Body of pancreas (tissue), 4 donors: ENCODE measurements at regions not wholly inside any gene's neighbourhood (a gene's known extent, or its start where the extent isn't known, plus 50 kb on each side); places are given as distances from the start of the nearest gene placed in this dataset.

ENCODE experiments used
- ATAC-seq: fragments of 150-250 bp; one replicate; pipeline ENCODE4 v1.9.1; 2016
- DNase-seq, 4 donors: peaks; one replicate each; pipeline ENCODE4 v3.0.0-alpha.2; 2019
- H3K27ac ChIP-seq, 4 donors: fragments of 200-600 bp; sonication (generic); 1 replicate in 3 of 4; 2 replicates in 1 of 4; pipeline versions ENCODE4 v1.5.1 to v1.6.1; 2016 to 2019; ENCODE audit warnings: mild to moderate bottlenecking in 1 of 4, mixed read lengths in 1 of 4, moderate library complexity in 1 of 4
- H3K27me3 ChIP-seq, 2 donors: fragments of 200-600 bp; sonication (generic); one replicate each; pipeline ENCODE4 v1.6.0; 2016; ENCODE audit warnings: mild to moderate bottlenecking in 1 of 2
- H3K36me3 ChIP-seq, 2 donors: fragments of 200-600 bp; sonication (generic); replicated peaks in 1 of 2; 2 replicates each; pipeline ENCODE4 v1.5.1; 2016; ENCODE audit warnings: low read depth in 2 of 2; ENCODE audit not compliant: insufficient read depth in 1 of 2
- H3K4me1 ChIP-seq: fragments of 200-600 bp; sonication (generic); one replicate; pipeline ENCODE4 v1.6.0; 2016
- H3K4me3 ChIP-seq, 2 donors: fragments of 200-600 bp; sonication (generic); 1 replicate in 1 of 2; 2 replicates in 1 of 2; pipeline ENCODE4 v1.5.1; 2016 to 2019
- H3K9me3 ChIP-seq, 3 donors: fragments of 200-600 bp; sonication (generic); 1 replicate in 2 of 3; 2 replicates in 1 of 3; pipeline ENCODE4 v1.5.1; 2016
- POLR2A ChIP-seq, 3 donors: fragments of 450-650 bp; IDR thresholded peaks; one replicate each; pipeline ENCODE4 v1.6.1; 2016; ENCODE audit warnings: antibody characterized with exemption in 3 of 3, mild to moderate bottlenecking in 2 of 3
- WGBS, 2 donors: methylation state at CpG; one replicate each; pipeline ENCODE4 v1.1.5; 2017; 5-methylcytosine and 5-hydroxymethylcytosine counted together
- intact Hi-C: fragments of 100-400 bp; cut with DNase I; formaldehyde crosslinking; loops from one replicate; pipeline ENCODE4 v1.15.1; 2023
- TF ChIP-seq, protein P1 (sequence below), 7 experiments: fragments of 450-650 bp in 4 of 7; fragments of 200-600 bp in 3 of 7; sonication (generic) in 3 of 7; IDR thresholded peaks; one replicate each; pipeline ENCODE4 v1.5.1; 2016 to 2019; ENCODE audit warnings: antibody characterized with exemption in 7 of 7

DNA sequence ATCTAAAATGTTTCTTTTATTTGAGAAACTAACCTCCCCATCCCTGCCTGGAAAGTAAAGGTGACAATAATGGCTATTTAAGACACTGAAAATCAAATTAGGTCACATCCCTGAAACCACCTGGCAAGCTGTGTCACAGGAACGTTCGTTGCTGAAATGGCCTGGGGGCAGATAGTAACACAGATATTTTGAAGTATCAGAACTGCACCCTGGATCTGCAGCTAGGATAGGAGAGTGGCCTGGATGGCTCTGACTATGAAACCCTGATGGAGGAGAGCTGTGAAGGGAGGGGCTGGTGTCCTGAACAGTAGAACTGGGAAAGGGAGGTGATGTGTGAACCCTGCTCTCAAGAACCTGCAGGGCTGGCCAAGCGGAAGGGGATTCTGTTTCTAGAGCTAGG, 648.3 kb upstream of the CFAP20DC start:
- TF ChIP-seq, protein P1, sequence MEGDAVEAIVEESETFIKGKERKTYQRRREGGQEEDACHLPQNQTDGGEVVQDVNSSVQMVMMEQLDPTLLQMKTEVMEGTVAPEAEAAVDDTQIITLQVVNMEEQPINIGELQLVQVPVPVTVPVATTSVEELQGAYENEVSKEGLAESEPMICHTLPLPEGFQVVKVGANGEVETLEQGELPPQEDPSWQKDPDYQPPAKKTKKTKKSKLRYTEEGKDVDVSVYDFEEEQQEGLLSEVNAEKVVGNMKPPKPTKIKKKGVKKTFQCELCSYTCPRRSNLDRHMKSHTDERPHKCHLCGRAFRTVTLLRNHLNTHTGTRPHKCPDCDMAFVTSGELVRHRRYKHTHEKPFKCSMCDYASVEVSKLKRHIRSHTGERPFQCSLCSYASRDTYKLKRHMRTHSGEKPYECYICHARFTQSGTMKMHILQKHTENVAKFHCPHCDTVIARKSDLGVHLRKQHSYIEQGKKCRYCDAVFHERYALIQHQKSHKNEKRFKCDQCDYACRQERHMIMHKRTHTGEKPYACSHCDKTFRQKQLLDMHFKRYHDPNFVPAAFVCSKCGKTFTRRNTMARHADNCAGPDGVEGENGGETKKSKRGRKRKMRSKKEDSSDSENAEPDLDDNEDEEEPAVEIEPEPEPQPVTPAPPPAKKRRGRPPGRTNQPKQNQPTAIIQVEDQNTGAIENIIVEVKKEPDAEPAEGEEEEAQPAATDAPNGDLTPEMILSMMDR (IDR thresholded peaks at IDR 0.05) = no peak
- TF ChIP-seq POLR2A (IDR thresholded peaks at IDR 0.05) = no peak
- no peak overlapping the region for H3K27ac ChIP-seq
- H3K9me3 ChIP-seq = no peaks in the 10 kb centered on the region
- H3K4me1 ChIP-seq = no peaks in the 10 kb centered on the region
- no peaks in the 10 kb centered on the region for H3K36me3 ChIP-seq
- ATAC-seq = no peak
- H3K27me3 ChIP-seq = no peaks in the 10 kb centered on the region
- whole genome bisulfite sequencing, 2 donors = 68 to 69% methylated on average over 3 of the region's 3 CpGs
- no peak overlapping the region for H3K4me3 ChIP-seq
- DNase-seq = no peak
- intact Hi-C loops = no loop called here

DNA sequence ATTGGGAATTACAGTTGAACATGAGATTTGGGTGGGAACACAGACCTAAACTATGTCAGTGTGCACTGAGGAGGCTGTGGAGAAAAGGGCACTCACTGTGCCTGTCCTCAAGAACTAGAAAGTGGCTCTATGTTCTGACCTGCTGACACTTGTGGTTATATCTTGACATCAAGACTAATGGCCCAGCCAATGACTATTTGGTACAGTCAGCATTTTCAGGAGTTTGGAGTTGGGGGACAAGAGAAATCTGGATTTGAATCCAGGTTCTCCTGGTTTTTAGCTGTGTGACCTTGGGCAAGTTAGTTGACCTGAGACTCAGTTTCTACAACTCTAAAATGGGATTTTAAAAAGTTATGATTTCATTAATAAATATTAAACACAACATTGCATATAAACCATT, 647.0 kb upstream of the CFAP20DC start:
- Histone ChIP-seq H3K4me1 (no peaks in the 10 kb centered on the region), H3K27me3 (no peaks in the 10 kb centered on the region), H3K4me3 (no peak overlapping the region), H3K27ac (no peak overlapping the region), H3K36me3 (no peaks in the 10 kb centered on the region), H3K9me3 (no peaks in the 10 kb centered on the region)
- TF ChIP-seq POLR2A (IDR thresholded peaks at IDR 0.05) = no peak
- TF ChIP-seq, protein P1 (IDR thresholded peaks at IDR 0.05) = no peak
- no peak for ATAC-seq
- intact Hi-C loops = no loop called here
- DNase-seq = no peak

DNA sequence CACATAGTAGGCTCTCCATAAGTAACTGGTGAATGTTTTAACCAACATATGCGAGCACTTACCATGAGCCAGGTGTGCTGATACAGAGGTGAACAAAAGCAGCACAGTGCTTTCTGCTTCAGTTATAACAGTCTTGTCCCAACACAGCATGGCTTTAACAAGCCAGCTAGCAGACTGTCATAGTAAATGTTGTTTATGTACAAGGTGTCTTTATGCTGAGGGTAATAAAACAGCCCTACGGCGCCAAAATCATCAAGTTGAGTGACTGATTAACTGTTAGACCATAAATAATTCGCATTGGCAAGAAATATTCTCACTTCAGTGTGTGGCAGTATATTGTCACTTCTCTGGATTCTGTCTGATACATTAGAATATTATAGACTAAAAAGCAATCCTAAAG, 646.0 kb upstream of the CFAP20DC start:
- H3K27ac ChIP-seq = no peak overlapping the region
- H3K36me3 ChIP-seq = no peaks in the 10 kb centered on the region
- H3K27me3 ChIP-seq = no peaks in the 10 kb centered on the region
- ATAC-seq = no peak
- no peak for TF ChIP-seq POLR2A (IDR thresholded peaks at IDR 0.05)
- TF ChIP-seq, protein P1 (IDR thresholded peaks at IDR 0.05) = no peak
- H3K4me3 ChIP-seq = no peak overlapping the region
- 46 to 51% methylated on average over 4 of the region's 4 CpGs for WGBS, 2 donors
- H3K4me1 ChIP-seq = no peaks in the 10 kb centered on the region
- intact Hi-C loops = no loop called here
- DNase-seq = no peak
- no peaks in the 10 kb centered on the region for H3K9me3 ChIP-seq

DNA sequence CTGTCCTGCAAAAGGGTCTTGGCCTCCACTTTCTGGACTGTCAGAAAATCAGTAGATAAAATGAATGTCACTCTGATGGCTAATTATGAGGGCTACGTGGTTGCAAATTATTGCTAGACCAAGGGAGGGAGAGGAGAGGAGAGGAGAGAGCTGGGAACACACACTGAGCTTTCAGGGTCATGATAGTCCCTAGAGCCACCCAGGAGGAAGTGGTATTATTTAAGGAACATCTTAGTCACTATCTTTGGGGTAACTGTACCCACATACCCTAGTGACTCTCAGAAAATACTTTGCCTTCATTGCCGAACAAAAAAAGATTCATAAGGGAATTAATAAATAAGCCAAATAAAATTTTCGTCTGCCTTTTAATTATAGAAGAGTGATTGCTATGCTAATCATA, 642.3 kb upstream of the CFAP20DC start:
- no peaks in the 10 kb centered on the region for H3K27me3 ChIP-seq
- ATAC-seq (no peak), DNase-seq (no peak)
- H3K4me3 ChIP-seq = no peak overlapping the region
- H3K27ac ChIP-seq = no peak overlapping the region
- H3K9me3 ChIP-seq = no peaks in the 10 kb centered on the region
- H3K36me3 ChIP-seq = no peaks in the 10 kb centered on the region
- TF ChIP-seq, protein P1 (IDR thresholded peaks at IDR 0.05) = no peak
- H3K4me1 ChIP-seq = no peaks in the 10 kb centered on the region
- intact Hi-C loops = no loop called here
- 38% methylated on average over 3 of the region's 3 CpGs for WGBS, 2 donors

DNA sequence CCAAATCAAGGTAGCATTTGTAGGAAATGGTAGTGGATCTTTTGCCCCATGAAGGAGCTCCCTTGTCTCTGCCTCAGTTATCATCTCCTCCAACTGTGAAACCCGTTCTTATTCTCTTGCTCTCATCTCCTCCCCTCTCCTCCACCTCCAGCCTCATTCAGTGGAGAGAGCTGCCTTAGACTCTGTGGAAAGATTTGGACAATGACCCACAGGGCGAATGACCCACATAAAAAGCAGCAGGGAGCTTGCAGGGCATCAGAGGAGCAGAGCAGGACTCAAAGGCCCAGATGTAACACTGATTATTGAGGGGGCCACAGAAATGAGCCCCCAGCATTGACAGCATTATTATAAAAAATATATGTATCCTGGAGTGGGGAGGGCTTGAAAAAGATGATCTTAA, 641.1 kb upstream of the CFAP20DC start:
- Histone ChIP-seq H3K27me3 (no peaks in the 10 kb centered on the region), H3K36me3 (no peaks in the 10 kb centered on the region), H3K27ac (no peak overlapping the region), H3K9me3 (no peaks in the 10 kb centered on the region), H3K4me1 (no peaks in the 10 kb centered on the region), H3K4me3 (no peak overlapping the region)
- intact Hi-C loops = no loop called here
- ATAC-seq (no peak), DNase-seq (no peak)
- WGBS, 2 donors = 57 to 68% methylated on average over 2 of the region's 2 CpGs
- no peak for TF ChIP-seq POLR2A (IDR thresholded peaks at IDR 0.05)
- TF ChIP-seq, protein P1 (IDR thresholded peaks at IDR 0.05) = no peak
